HG03558 (cell line): ENCODE measurements at regions not wholly inside any gene's neighbourhood (a gene's known extent, or its start where the extent isn't known, plus 50 kb on each side); places are given as distances from the start of the nearest gene placed in this dataset.
"Not testable (repeated sequence)": the region's sequence is repeated elsewhere in the genome, so short reads cannot be mapped to it uniquely, and the experiment has no call there.

Experiments
- ATAC-seq: cut with Tn5 transposase; IDR thresholded peaks from one replicate; pipeline ENCODE4 v1.9.1; 2021; ENCODE audit warnings: moderate number of reproducible peaks; ENCODE audit not compliant: unreplicated experiment; ENCODE audit errors: extremely low read depth

DNA sequence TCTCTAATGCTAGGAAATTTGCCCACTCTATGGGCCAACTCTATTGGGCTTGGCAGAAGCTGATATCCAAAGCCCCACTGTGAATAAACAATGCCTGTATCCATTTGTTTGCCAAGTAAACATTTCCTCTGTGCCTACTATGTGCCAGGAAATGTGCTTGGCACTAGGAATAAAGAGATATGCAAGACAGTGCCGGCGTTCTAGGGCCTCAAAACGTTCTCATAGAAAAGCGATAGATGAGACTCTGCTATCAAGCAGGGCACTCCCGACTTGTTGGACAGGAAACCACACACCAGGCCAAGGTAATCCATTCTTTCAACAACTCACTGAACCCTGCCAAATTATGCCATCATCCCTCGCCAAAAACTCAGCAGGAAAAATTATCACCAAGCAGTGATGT lies 196.7 kb downstream of the IPMK start:
- no peak for ATAC-seq

DNA sequence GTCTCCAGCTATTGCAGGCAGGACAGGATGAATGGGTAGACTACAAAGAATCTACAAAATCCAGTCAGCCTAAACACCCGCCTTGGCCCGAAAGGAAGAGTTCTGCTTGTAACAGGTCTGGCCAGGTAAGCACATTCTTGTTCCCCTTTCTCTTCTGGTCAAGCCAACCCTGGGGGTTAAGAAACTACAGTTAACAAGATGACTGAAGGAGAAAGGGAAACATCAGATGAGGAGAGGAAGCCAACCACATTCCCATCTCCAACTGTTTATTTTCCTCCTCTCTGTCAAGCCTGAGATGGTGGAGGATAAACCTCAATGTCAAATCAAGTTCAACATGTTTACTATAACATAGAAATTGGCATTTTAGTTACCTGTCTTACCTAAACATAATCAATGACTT lies 198.9 kb downstream of the IPMK start:
- ATAC-seq, result no peak

DNA sequence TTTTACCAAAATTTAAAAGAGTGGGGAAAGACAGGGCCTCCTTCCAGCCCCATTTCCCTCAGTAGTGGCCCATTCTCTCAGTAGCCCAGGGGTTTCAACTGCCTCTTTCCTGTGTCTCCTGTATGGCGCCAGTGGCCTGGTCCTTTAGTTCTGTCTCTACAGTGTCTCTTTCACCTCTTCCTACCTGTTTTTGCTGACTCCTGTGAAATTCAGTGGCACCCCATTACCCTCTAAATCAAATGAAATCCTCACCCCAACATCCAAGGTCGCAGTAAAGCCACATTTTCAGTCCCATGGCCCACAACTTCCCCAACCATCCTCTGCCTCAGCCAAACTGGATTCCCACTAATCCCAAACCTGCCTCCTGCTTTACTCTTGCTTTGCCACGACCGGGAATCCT lies 200.7 kb downstream of the IPMK start:
- no peak for ATAC-seq

DNA sequence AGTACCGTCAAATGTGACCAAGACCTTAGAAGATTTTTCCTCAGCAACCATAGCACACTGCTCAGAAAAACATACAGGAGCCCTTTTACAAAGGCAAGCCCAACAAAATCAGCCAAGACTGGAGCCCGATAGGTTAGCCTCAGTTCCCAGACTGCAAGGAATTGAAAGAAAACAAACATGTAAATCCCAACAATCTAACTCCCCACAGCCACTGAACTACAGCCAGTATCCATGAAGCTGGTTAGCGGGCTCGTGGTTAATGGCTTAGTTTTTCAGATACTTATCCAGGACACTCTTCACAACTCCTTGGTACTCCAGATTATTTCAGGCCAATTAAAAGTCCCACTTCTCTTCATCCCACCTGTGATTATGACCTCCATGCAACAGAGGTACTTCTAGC lies 201.6 kb downstream of the IPMK start:
- ATAC-seq, result no peak

DNA sequence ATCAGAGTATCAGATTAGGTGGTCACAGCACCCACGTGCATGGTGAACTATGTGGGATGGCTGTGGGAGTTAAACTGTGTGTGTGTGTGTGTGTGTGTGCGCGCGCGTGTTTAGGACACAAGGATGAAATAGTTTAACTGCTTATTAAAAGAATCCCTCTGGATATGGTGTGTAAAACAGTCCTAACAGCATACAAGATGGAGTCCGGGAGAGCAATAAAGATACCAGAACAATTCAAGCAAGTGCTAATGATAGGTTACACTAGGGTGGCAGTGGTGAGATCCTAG lies 202.2 kb downstream of the IPMK start:
- ATAC-seq, result no peak

DNA sequence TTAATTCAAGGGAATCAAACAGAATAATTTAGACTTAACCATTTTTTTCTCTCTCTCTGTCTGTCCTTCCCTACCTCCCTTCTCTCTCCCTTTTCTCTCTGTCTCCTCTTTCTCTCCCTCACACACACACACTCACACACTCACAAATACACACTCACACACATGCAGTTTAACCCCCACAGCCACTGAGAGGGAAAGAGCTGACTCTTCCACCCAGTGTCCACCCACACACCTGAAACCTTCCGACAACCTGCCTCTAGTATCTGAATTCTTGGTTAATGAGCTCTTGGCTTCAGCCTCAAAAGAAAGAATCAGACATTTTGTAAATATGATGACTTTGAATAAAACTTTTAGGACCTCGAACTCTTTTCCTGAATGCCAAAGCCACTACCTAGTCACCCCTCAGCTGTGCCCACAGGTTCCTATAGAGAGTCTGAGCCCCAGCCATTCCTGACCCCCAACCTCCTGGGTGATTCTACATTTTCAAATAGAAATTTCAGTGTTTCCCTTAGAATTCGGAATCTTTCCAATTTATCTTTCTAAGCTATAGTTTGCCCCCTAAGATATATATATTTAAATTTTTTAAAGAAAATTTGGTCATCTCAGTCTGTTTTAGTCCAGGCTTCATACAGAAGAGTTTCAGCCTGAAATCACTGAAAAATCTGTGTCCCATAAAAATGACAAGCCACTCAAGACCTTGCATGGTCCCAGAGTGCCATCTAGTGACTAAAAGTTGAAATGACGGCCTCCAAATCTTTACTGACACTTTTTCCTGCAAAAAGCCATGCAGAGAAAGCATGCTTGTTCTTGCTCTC lies 202.8 kb downstream of the IPMK start:
- no peak for ATAC-seq

DNA sequence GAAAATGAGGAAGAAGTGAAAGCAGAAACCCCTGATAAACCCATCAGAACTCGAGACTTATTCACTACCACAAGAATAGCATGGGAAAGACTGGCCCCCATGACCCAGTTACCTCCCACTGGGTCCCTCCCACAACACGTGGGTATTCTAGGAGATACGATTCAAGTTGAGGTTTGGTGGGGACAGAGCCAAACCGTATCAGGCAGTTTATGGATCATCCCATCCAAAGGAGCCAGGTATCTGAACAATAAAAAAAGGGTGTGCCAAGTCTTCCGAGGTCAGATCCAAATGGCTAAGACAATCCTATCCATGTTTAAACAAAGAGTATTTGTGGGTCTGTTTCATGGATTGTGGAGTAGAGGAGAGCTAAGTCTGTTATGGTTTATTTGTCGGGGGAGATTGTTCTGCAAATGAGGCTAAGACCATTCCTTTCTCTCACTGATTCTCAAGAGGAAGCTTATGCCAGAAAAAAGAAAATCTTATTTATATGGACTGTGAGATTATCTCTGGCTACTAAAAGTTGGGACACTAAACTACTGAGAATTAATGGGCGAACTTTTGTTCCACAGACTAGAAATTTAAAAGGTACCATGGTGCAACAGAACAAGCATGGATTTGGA lies 203.7 kb downstream of the IPMK start:
- no peak for ATAC-seq

DNA sequence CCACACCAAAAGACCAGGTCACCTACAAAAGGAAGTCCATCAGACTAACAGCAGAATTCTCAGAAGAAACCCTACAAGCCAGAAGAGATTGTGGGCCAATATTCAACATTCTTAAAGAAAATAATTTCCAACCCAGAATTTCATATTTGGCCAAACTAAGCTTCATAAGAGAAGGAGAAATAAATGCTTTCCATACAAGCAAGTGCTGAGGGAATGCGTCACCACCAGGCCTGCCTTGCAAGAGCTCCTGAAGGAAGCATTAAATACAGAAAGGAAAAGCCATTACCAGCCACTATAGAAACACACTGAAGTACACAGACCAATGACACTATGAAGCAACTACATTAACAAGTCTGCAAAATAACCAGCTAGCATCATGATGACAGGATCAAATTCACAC lies 209.0 kb downstream of the IPMK start:
- ATAC-seq, result not testable (repeated sequence)

DNA sequence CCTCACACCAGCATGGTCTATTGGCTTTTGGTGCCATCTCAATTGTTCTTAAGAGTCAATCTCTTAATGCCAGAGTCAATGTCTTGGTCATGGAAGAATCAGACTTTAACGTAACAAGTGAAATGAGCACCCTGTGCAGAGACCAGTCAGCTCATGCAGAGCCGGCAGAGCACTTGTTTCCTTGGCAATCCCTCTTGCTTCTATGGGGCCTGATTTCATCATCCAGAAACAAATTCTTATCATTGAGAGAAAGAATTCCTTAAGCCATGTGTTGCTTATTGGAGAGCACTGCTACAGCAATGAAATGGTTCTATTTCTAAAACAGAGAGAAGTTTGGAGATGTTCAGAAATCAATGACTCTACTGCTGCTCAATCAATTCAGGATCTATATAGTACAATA lies 212.8 kb downstream of the IPMK start:
- ATAC-seq, result no peak

DNA sequence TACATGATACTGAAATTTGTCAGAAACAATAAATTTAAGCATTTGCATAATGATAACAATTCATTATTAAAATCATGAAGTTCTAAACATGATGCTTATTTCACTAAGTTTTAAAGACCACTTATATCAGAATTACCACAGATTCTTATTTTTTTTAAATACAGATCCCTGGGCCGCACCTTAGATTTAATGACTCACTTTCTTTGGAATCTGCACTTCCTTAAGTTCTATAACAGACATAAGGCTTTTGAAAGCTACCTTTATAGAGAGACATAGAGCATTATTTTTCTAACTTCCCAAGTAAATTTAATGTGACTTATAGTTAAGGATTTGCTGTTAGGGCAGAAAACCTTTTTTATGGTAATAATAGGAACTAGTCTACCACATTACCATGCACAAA lies 214.9 kb downstream of the IPMK start:
- ATAC-seq, result no peak

DNA sequence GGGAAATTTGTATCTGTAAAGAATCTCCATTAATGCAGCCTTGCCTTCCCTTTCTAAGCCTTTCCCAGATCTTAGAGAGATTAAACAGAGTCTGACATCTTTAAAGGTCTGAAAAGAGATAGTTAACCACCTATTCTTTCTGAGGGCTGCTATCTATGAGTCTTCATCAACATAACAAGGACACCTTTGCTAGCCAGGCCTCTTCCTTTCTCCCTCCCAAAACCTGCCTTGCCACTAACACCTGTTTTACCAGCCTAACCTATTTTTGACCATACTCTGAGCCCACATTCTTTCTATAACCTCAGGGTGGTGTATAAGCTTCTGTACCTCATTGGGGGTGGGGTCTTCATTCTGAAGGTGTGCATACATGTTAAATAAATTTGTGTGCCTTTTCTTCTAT lies 217.1 kb downstream of the IPMK start:
- no peak for ATAC-seq

DNA sequence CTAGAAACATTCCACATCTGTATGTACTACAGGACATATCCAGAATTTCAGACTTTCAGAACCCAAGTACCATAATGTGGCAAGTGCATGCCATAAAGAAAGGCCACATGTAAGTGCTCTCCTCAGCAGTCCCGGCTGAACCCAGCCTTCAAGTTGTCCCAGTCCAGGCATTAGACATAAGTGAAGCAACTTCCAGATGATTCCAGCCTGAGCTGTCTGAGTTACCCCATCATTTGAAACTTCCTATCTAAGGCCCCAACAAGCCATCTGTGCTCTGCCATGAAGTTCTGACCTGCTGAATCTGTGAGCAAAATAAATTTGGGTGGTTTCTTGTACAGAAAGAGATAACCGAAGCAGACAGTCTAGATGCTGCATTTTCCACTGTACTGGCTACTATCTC lies 218.8 kb downstream of the IPMK start:
- ATAC-seq, result no peak

DNA sequence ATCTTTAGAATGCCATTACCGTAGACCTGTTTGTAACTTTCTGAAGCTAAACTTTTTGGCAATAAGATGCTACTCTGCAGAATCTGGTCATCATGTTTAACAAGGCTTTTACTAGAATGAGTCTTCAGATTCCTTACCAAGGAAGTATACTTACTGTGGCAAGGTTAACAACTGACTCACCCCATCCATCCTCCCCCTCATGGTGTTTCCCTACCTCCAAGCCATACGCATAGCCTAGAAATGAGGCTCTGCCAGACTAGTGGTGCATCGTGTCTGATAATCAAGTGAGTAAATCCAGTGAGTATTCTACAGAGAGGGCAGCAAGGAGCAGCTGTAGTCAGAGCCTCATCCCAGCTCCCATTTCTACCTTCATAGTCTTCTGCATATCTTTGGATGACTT lies 223.6 kb downstream of the IPMK start:
- no peak for ATAC-seq

DNA sequence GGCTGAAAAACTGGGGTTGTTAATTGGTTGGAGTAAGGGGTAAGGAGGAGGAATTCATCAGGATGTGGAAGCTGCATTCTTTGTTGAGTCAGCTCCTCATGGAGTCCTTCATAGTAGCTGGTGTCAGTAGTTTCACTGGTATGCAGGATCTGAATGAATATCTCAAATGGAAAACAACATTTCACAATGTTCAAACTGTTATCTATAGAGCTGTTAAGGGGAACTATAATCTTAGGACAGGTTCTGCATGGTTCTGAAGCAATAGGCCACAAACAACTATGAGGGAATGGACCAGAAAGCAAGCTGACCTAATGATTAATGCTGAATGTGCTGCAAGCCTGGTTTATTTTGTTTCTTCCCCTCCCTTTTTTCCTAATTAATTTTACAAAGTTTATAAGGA lies 225.8 kb downstream of the IPMK start:
- no peak for ATAC-seq

DNA sequence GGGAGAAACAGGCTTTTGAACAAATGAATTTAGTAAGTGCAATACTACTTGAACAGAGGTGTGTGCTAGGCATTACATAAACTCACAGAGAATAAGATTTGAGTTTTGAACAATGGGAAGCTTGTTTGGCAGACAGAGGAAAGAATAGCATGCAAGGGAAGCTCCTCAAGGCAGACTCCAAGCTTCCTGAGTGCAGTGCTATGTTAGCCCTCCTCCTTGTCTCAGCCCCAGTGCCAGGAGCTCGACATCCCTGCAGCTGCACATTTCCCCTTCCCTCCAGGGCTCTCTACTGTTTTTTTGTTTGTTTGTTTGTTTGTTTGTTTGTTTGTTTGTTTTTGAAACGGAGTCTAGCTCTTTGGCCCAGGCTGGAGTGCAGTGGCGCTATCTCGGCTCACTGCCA lies 237.5 kb downstream of the IPMK start:
- no peak for ATAC-seq

DNA sequence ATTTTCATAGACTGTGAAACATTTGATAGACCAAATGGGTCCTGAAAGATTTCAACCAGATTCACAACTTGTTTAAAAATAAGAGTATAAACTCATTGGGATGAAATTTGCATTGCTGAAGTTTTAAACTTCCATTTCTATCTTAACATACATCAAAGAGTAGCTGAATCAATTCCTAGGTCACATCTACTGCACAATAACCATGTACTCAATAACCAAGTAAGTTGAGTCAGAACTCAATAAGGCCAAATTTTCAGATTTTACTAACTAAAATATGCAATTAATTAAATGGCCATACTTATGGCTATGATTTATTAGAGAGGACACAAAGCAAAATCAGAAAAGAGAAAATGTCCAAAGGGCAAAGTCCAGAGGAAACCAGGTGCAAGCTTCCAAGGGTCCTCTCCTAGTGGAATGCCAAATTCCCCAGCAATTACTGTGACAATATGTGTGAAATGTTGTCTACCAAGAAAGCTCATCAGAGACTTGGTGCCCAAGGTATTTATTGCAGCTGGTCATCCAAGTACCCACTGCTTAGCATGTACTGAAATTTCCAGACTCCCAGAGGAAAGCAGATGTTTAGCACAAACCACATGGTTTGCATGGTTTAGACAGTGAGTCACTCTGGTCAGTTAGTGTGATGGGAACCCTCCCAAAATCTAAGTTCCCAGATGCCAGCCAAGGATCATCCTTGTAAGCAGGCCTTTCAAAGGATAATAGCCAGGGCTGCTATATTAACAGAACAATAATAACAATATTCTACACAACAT lies 238.9 kb downstream of the IPMK start:
- ATAC-seq, result no peak

DNA sequence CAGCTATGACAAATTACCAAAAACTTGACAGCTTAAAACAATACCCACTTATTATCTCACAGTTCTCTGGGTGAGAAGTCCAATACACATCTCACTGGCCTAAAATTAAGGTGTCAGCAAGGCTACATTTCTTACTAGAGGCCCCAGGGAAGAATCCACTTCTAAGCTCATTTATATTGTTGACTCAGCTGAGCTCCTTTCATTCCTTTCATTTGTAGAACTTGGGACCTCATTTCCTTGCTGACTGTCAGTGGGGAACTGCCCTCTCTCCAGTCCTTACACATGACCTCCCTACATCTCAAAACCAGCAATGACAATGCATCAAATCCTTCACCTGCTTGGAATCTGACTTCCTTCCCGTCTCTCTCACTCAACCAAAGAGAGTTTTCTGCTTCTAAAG lies 240.3 kb downstream of the IPMK start:
- ATAC-seq, result no peak

DNA sequence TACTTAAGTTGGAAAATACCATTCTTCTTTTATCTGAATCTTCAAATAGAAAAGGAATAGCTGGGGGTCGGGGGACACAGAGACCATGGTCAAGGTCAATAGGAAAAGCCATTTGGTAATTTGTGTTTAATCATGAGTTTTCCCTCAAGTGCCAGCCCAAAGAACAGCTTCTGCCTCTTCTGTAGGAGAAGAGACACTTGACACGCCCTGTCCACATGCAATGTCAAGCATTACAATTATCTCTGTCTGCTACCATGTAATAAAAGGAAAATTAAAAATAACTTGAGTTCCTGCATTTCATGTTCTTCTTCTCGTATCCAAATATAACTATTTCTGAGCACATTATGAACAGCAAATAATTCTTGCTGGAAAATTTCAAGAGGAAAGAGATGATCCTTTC lies 241.7 kb downstream of the IPMK start:
- no peak for ATAC-seq

DNA sequence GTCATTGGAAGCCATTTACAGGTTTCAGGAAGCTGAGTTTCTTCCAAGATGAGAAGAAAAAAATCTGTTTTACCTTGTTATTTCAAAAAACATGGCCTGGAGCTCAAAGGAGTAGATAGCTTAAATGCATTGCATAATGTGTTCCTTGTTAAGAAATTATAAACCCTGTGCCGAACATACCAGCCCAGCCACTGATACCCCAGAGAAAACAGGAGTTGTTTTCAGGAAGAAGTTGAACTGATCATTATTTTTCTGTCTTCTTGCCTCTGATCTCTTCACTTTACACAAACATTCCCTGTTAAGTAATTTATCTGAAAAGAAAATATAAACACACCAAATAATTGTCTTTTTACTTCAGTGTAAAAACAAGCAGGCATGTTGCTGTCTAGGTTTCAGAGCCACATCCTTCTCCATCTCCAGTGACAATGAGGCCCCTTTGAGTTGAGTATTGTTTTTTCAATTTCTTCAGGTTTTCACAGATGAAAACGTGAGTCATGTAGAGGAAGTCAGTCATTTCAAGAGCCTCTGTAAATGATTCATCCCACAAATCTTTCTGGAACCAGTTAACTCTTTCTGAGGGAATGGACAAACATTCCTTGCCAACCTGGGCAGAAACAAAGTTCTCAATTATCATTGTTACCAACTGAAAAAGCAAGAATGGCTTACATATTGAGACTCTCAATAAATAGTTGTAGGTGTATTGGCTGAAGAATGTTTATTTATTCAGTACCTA lies 244.2 kb downstream of the IPMK start:
- ATAC-seq, result no peak

DNA sequence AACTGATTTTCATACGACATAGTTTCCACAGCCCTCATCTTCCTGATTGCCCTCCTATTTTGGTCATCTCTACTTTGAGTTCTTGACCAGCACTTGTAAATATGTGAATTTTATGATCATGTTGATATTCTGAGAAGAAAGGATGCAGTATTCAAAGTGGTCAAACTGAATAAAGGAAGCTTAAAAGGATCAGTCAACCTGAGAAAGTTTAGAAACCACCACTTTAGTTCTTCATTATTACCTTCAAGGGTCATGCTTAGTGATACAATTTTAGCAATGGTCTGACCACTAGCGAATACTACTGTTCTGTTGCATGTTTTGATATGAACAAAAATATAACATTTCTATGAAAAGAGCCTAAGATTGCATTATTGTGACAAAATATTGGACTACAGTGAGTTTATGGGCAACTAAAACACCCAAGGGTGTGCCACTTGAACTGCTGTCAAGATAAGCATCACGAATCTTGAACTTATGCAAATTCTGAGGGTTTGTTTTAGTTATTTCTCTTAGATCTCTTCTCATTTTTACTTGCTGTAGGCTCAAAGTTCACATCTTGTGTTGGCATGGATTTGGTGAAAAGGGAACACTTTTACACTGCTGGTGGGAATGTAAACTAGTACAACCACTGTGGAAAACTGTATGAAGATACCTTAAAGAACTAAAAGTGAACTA lies 247.7 kb downstream of the IPMK start:
- no peak for ATAC-seq
